Iris pigment epithelial cell (primary cell): ENCODE measurements at regions not wholly inside any gene's neighbourhood (a gene's known extent, or its start where the extent isn't known, plus 50 kb on each side); places are given as distances from the start of the nearest gene placed in this dataset.
A peak's percentile ranks its signal among the peaks of the same experiment; 100 is the strongest.
"Not testable (repeated sequence)": the region's sequence is repeated elsewhere in the genome, so short reads cannot be mapped to it uniquely, and the experiment has no call there.

Experiments used
- DNase-seq: peaks from one replicate; pipeline ENCODE4 v3.0.0-alpha.2; 2011; ENCODE audit warnings: low read depth

GRCh38 chr6:78231002-78231401 lies 578.2 kb downstream of the MEI4 start:
- no peak for DNase-seq

GRCh38 chr6:78243519-78243918 lies 590.7 kb downstream of the MEI4 start:
- peak; percentile 62 for DNase-seq

GRCh38 chr6:78251931-78252330 lies 599.1 kb downstream of the MEI4 start:
- peak; percentile 54 for DNase-seq

GRCh38 chr6:78253618-78254017 lies 600.8 kb downstream of the MEI4 start:
- no peak for DNase-seq

DNA sequence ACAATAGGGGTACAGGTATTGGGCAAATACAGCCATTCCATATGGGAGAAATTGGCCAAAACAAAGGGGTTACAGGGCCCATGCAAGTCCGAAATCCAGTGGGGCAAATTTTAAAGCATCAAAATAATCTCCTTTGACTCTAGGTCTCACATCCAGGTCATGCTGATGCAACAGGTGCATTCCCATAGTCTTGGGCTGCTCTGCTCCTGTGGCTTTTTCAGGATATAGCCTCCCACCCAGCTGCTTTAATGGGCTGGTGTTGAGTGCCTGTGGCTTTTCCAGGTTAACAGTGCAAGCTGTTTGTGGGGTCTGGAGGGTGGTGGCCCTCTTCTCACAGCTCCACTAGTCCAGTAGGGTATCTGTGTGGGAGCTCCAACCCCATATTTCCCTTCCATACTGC lies 607.1 kb downstream of the MEI4 start:
- DNase-seq: no peak

GRCh38 chr6:78260427-78260826 lies 606.9 kb upstream of the IRAK1BP1 start:
- DNase-seq: not testable (repeated sequence)

DNA sequence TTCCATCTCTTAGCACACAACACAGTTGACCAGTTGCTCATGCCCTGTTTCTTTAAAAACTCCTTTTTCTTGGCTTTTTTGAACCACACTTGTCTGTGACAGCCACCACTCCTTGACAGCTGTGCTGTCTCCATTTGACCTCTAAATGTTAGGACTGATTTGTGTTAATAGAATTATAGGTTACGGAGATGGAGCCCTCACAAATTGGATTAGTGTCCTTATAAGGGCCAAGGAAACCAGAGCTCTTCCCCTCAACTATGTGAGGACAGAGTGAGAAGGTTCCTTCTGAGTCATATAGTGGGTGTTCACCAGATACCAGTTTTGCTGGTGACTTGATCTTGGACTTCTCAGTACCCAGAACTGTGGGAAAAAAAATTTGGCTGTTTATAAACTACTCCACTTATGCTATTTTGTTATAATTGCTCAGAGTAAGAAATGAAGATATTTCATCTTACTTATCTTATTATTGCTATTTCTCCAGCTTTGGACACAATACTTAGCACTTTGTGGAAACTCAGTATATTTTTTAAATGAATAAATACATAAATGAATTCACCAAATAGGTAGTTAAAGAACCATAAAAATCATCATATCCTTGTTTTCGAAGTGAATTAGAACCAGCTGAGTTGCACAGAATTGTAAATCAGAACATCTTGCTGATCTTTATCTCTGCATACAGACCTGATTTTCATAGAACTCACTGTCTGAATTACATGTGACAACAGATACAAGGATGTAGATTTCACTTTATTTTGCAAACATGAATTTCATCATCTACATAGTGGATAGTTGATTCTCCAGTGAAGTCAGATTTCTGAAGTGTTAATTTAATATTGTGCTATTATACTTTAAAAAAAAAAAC lies 598.5 kb upstream of the IRAK1BP1 start:
- DNase-seq: no peak

DNA sequence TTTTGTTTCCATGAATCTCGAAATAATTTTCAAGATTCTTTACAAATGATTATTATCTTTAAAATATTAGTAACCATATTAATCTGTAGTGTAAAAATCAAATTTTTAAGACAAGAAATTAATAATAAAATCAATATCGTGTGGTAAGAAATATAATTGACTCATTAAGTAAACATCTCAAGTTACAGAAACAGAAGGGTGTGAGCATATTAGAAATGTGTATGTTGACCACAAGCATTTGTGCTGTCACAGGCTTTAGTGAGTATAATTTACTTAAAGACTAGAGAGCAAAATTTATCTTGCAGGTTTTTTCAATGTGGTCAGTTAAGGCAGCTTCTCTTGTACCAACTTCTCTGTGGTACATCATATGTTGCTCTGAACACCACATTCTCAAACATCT lies 566.5 kb upstream of the IRAK1BP1 start:
- no peak for DNase-seq

- no peak for DNase-seq
Measured at GRCh38 chr6:78302411-78302810, 564.9 kb upstream of the IRAK1BP1 start.

- DNase-seq: no peak
Measured at GRCh38 chr6:78308025-78308424, 559.3 kb upstream of the IRAK1BP1 start.

DNA sequence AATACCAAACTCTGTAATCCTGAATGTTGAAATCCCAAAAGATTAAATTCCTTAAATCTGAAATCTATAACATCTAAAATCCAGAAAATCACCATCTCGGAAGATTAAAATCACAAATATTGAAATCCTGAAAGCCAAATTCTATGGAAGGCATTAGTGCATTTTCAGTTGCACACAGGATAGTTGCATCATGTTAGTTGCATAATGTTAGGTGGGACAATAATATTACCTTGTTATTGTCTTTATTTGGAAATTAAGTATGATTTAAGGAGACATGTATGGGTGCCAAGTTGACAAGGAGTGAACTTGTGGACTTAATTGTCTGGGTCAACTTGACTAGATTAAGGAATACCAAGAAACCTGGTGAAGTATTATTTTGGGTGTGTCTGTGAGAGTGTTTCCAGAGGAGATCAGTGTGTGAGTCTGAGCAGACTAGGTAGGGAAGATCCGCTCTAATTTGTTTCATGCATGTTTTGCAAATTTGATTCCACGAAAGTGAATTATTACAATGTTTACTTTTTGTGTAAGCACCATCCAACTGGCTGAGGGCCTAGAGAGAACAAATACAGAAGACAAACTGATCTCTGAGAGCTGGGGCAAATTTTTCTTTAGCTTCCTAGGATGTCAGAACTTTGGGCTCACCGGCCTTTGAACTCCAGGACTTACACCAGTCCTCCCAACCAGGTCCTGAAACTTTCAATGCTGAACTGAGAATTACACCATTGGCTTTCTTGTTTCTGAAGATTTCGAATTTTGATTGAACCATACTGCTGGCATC lies 545.1 kb upstream of the IRAK1BP1 start:
- no peak for DNase-seq

DNA sequence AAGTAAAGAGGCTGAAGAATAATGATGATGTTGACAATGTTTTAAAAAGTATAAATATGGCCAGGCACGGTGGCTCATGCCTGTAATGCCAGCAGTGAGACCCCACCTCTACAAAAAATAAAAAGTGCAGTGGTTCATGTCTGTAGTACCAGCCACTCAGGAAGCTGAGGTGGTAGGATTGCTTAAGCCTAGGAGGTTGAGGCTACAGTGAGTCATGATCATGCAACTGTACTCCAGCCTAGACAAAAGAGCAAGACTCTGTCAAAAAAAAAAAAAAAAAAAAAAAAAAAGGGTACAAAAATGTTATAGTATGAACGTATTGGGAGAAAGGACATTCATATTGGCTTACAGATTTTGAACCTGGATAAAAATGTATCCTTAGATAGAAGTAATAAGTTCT lies 543.1 kb upstream of the IRAK1BP1 start:
- DNase-seq: no peak

GRCh38 chr6:78340755-78341154 lies 526.6 kb upstream of the IRAK1BP1 start:
- peak; percentile 22 for DNase-seq

DNA sequence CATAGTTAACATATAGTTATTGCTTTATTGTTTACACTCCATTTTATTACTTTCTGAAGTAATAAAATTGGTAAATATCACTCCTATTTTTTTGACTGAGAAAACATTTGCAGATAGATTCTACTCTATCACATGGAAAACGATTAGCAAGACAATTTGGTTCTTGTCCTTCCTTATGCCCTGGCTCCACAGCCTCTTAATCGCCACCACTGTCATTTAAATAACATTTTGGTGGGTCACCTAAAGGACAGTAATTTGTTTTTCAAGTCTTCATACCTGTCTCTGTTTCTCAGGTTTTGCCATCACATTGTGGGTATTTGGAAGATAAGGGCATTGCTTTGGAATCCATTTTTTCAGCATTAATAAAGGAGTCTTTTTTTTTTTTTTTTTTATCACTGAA lies 521.5 kb upstream of the IRAK1BP1 start:
- DNase-seq: no peak

DNA sequence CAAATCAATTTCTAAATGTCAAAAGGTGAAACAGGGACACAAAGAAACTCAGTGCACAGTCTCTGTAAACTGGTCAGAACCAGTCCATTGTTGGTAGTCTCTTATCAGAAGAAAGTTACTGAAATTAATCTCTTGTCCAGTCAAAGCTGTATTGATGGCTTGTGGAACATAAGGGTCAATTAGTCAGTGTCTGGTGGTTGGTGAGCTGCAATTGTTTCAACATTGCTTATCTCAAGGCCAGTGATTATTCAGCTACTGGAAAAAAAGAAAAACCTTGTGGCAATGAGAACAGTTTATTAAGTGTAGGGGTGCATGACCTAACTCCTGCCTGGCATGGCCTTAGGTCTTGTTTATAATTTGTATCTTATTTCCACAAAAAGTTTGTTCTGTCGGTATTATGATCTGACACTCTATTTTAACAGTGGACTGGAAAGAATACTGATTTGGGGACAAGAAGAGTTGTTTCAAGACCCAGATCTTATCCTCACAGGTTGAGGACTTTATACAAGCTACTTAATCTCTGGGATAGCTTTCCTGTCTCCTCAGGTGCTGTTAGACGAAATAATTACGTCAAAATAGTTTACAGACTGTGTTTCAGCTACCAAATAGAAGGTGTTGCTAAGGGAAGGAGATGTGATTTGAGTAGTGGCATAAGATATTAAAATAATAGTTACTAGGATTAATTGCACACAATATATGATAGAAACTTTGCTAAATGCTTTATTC lies 520.0 kb upstream of the IRAK1BP1 start:
- peak; percentile 45 for DNase-seq

GRCh38 chr6:78353040-78353439 lies 514.3 kb upstream of the IRAK1BP1 start:
- DNase-seq: no peak

GRCh38 chr6:78363688-78364087 lies 503.7 kb upstream of the IRAK1BP1 start:
- no peak for DNase-seq

- no peak for DNase-seq
Measured at GRCh38 chr6:78365473-78365872, 501.9 kb upstream of the IRAK1BP1 start.

- DNase-seq: no peak
Measured at GRCh38 chr6:78377056-78377455, 490.3 kb upstream of the IRAK1BP1 start.

- DNase-seq: no peak
Measured at GRCh38 chr6:78379982-78380381, 487.4 kb upstream of the IRAK1BP1 start.

DNA sequence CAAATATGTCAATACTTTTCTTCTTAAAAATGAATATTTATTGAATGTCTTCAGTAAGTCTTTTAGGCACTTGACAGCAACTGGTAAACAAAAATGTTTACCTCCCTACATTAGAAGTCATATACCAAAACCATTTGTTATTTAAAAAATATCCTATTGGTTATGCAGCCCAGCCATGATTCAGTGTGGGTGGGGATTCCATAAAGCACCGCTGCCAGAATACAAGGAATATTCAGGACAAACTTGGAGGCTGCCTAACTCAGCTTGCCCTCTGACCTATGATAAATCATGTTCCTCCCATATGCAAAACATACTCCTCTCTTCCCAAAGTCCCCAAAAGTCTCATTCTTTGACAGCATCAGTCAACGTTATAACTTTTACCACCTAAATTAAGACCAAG lies 486.8 kb upstream of the IRAK1BP1 start:
- DNase-seq: no peak

DNA sequence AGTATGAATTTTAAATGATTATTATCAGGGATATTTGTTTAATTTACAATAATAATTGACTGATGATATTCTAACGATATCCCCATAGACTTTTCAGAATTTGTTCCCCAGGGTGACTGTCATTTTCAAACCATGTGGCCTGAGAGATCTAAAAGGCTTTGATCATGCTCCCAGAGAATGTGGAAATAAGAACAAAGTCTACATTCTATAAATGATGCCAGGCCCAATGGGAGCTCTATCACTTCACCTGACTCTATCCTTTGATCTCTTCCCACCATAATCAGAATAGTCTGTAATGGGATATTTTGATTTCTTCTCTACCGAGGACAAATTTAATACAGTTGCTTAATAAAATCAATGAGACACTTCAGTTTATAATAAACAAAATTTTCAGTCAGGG lies 483.4 kb upstream of the IRAK1BP1 start:
- no peak for DNase-seq

- DNase-seq: not testable (repeated sequence)
Measured at GRCh38 chr6:78386854-78387253, 480.5 kb upstream of the IRAK1BP1 start.
